ENCODE measurements at regions not wholly inside any gene's neighbourhood (a gene's known extent, or its start where the extent isn't known, plus 50 kb on each side); places are given as distances from the start of the nearest gene placed in this dataset.

GRCh38 chr2:158905784-158906183 is 62.7 kb upstream of the TANC1 start:
- no peak for DNase-seq

- no peak for DNase-seq
These were observed 60.4 kb upstream of the TANC1 start for GRCh38 chr2:158907926-158908456.

- no peak for DNase-seq
These were observed 56.3 kb upstream of the TANC1 start for GRCh38 chr2:158912112-158912511.

GRCh38 chr2:158912765-158913164 is 55.7 kb upstream of the TANC1 start:
- no peak for DNase-seq

- DNase-seq: no peak
These were observed 54.4 kb upstream of the TANC1 start for GRCh38 chr2:158914066-158914465.

GRCh38 chr2:158914731-158915130 is 53.7 kb upstream of the TANC1 start:
- no peak for DNase-seq

GRCh38 chr2:158917121-158917520 is 51.3 kb upstream of the TANC1 start:
- DNase-seq: no peak

GRCh38 chr2:158918452-158918851 is 50.0 kb upstream of the TANC1 start:
- no peak for DNase-seq
